GM18505 (cell line): ENCODE measurements at regions not wholly inside any gene's neighbourhood (a gene's known extent, or its start where the extent isn't known, plus 50 kb on each side); places are given as distances from the start of the nearest gene placed in this dataset.

Experiments used
- ATAC-seq: cut with Tn5 transposase; IDR thresholded peaks from one replicate; pipeline ENCODE4 v1.9.1; 2021; ENCODE audit not compliant: unreplicated experiment
- POLR2A ChIP-seq: IDR thresholded peaks from 4 replicates; pipeline ENCODE4 v1.6.1; 2011; ENCODE audit warnings: borderline replicate concordance; ENCODE audit not compliant: insufficient read depth, insufficient read length; ENCODE audit errors: extremely low read depth

GRCh38 chr12:28050606-28051005 is 78.1 kb upstream of the PTHLH start:
- no peak for TF ChIP-seq POLR2A
- no peak for ATAC-seq

GRCh38 chr12:28051516-28052354 is 79.2 kb upstream of the PTHLH start:
- ATAC-seq, result no peak
- TF ChIP-seq POLR2A, result no peak

GRCh38 chr12:28053564-28053963 is 81.0 kb upstream of the PTHLH start:
- no peak for ATAC-seq
- TF ChIP-seq POLR2A, result no peak

- no peak for TF ChIP-seq POLR2A
- no peak for ATAC-seq
Observed at GRCh38 chr12:28054583-28054982, 82.0 kb upstream of the PTHLH start.

- ATAC-seq, result no peak
- no peak for TF ChIP-seq POLR2A
Observed at GRCh38 chr12:28057856-28058615, 85.5 kb upstream of the PTHLH start.

GRCh38 chr12:28059220-28059619 is 86.7 kb upstream of the PTHLH start:
- TF ChIP-seq POLR2A, result no peak
- ATAC-seq, result no peak

GRCh38 chr12:28059668-28060067 is 87.1 kb upstream of the PTHLH start:
- TF ChIP-seq POLR2A, result no peak
- ATAC-seq, result no peak

GRCh38 chr12:28060871-28061270 is 88.3 kb upstream of the PTHLH start:
- no peak for TF ChIP-seq POLR2A
- ATAC-seq, result no peak

GRCh38 chr12:28063355-28063880 is 90.9 kb upstream of the PTHLH start:
- TF ChIP-seq POLR2A, result no peak
- ATAC-seq, result no peak

GRCh38 chr12:28065374-28065773 is 92.8 kb upstream of the PTHLH start:
- TF ChIP-seq POLR2A, result no peak
- ATAC-seq, result no peak

GRCh38 chr12:28065889-28066630 is 93.5 kb upstream of the PTHLH start:
- ATAC-seq, result no peak
- TF ChIP-seq POLR2A, result no peak

GRCh38 chr12:28066879-28067278 is 94.3 kb upstream of the PTHLH start:
- ATAC-seq, result no peak
- no peak for TF ChIP-seq POLR2A

GRCh38 chr12:28068467-28068866 is 95.9 kb upstream of the PTHLH start:
- no peak for ATAC-seq
- TF ChIP-seq POLR2A, result no peak
